Peyer's patch (tissue), 4 donors: ENCODE measurements at regions not wholly inside any gene's neighbourhood (a gene's known extent, or its start where the extent isn't known, plus 50 kb on each side); places are given as distances from the start of the nearest gene placed in this dataset.

Source experiments
- DNase-seq, 3 donors: peaks; one replicate each; pipeline ENCODE4 v3.0.0-alpha.2; 2017 to 2019
- H3K27ac ChIP-seq, 4 donors: fragments of 200-600 bp; sonication (generic); one replicate each; pipeline ENCODE4 v1.5.1; 2016 to 2019
- H3K27me3 ChIP-seq, 2 donors: fragments of 200-600 bp; sonication (generic); one replicate each; pipeline ENCODE4 v1.5.1; 2019
- H3K36me3 ChIP-seq, 3 donors: fragments of 200-600 bp; sonication (generic); one replicate each; pipeline ENCODE4 v1.5.1; 2016 to 2019
- H3K4me1 ChIP-seq, 4 donors: fragments of 200-600 bp; sonication (generic); one replicate each; pipeline ENCODE4 v1.5.1; 2016 to 2019
- H3K4me3 ChIP-seq, 4 donors: fragments of 200-600 bp; sonication (generic); 1 replicate in 3 of 4; 2 replicates in 1 of 4; pipeline ENCODE4 v1.5.1; 2016 to 2019; ENCODE audit warnings: mild to moderate bottlenecking in 1 of 4
- H3K9me3 ChIP-seq, 4 donors: fragments of 200-600 bp; sonication (generic); one replicate each; pipeline ENCODE4 v1.5.1; 2016 to 2019; ENCODE audit warnings: mild to moderate bottlenecking in 1 of 4
- POLR2A ChIP-seq, 2 donors: fragments of 450-650 bp; IDR thresholded peaks; one replicate each; pipeline ENCODE4 v1.5.1; 2017; ENCODE audit warnings: antibody characterized with exemption in 2 of 2, mild to moderate bottlenecking in 2 of 2, moderate library complexity in 2 of 2
- TF ChIP-seq, protein P1 (sequence below), 6 experiments: fragments of 450-650 bp in 4 of 6; fragments of 200-600 bp in 2 of 6; sonication (generic) in 1 of 6; IDR thresholded peaks; one replicate each; pipeline ENCODE4 v1.5.1; 2017 to 2019; ENCODE audit warnings: antibody characterized with exemption in 6 of 6, mild to moderate bottlenecking in 3 of 6, moderate library complexity in 1 of 6

- H3K36me3 ChIP-seq, result no peaks in the 10 kb centered on the region
- no peak overlapping the region for H3K4me3 ChIP-seq
- H3K9me3 ChIP-seq, result no peaks in the 10 kb centered on the region
- no peak overlapping the region for H3K27ac ChIP-seq
- no peaks in the 10 kb centered on the region for H3K27me3 ChIP-seq
- H3K4me1 ChIP-seq, result no peaks in the 10 kb centered on the region
- no peak for DNase-seq
- TF ChIP-seq, protein P1, sequence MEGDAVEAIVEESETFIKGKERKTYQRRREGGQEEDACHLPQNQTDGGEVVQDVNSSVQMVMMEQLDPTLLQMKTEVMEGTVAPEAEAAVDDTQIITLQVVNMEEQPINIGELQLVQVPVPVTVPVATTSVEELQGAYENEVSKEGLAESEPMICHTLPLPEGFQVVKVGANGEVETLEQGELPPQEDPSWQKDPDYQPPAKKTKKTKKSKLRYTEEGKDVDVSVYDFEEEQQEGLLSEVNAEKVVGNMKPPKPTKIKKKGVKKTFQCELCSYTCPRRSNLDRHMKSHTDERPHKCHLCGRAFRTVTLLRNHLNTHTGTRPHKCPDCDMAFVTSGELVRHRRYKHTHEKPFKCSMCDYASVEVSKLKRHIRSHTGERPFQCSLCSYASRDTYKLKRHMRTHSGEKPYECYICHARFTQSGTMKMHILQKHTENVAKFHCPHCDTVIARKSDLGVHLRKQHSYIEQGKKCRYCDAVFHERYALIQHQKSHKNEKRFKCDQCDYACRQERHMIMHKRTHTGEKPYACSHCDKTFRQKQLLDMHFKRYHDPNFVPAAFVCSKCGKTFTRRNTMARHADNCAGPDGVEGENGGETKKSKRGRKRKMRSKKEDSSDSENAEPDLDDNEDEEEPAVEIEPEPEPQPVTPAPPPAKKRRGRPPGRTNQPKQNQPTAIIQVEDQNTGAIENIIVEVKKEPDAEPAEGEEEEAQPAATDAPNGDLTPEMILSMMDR (IDR thresholded peaks at IDR 0.05), result no peak
- no peak for TF ChIP-seq POLR2A (IDR thresholded peaks at IDR 0.05)
Observed at GRCh38 chr9:119029886-119030285, 339.3 kb downstream of the BRINP1 start.

DNA sequence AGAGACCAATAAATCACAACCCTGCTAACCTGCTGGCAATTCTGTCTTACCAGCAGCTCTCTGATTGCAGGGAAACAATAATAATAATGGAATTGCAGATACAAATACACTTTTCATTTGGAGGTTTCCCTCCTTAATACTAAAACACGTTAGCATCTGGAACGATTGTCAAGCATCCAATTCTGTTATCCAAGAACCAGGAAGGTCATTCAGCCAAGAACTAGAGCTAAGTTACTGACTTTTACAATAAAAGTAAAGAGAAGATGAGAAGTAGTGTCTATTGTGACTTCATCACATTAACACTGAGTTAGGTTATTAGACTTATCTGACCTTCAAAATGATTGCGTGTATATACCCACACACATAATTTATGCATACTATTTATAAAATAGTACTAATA is 335.6 kb downstream of the BRINP1 start:
- Histone ChIP-seq H3K27ac (no peak overlapping the region), H3K9me3 (no peaks in the 10 kb centered on the region)

GRCh38 chr9:119036969-119037368 is 332.3 kb downstream of the BRINP1 start:
- DNase-seq, result no peak
- Histone ChIP-seq H3K9me3 (no peaks in the 10 kb centered on the region), H3K27me3 (no peaks in the 10 kb centered on the region), H3K4me1 (no peaks in the 10 kb centered on the region), H3K4me3 (no peak overlapping the region), H3K27ac (no peak overlapping the region), H3K36me3 (no peaks in the 10 kb centered on the region)
- no peak for TF ChIP-seq POLR2A (IDR thresholded peaks at IDR 0.05)
- TF ChIP-seq, protein P1 (IDR thresholded peaks at IDR 0.05), result no peak

More for the DNA sequence above, 335.6 kb downstream of the BRINP1 start:
- Histone ChIP-seq H3K27me3 (no peaks in the 10 kb centered on the region), H3K4me1 (no peaks in the 10 kb centered on the region), H3K4me3 (no peak overlapping the region), H3K36me3 (no peaks in the 10 kb centered on the region)
- TF ChIP-seq, protein P1 (IDR thresholded peaks at IDR 0.05), result no peak
- no peak for TF ChIP-seq POLR2A (IDR thresholded peaks at IDR 0.05)
- DNase-seq, result no peak

- Histone ChIP-seq H3K9me3 (no peaks in the 10 kb centered on the region), H3K27me3 (no peaks in the 10 kb centered on the region), H3K27ac (no peak overlapping the region), H3K4me3 (no peak overlapping the region), H3K4me1 (no peaks in the 10 kb centered on the region), H3K36me3 (no peaks in the 10 kb centered on the region)
- DNase-seq, result no peak
- TF ChIP-seq, protein P1 (IDR thresholded peaks at IDR 0.05), result no peak
- TF ChIP-seq POLR2A (IDR thresholded peaks at IDR 0.05), result no peak
Observed at GRCh38 chr9:119043996-119044395, 325.2 kb downstream of the BRINP1 start.

- H3K27ac ChIP-seq, result no peak overlapping the region
Observed at GRCh38 chr9:119044806-119045205, 324.4 kb downstream of the BRINP1 start.

More at GRCh38 chr9:119044806-119045205, 324.4 kb downstream of the BRINP1 start:
- no peaks in the 10 kb centered on the region for H3K4me1 ChIP-seq
- TF ChIP-seq POLR2A (IDR thresholded peaks at IDR 0.05), result no peak
- TF ChIP-seq, protein P1 (IDR thresholded peaks at IDR 0.05), result no peak
- no peaks in the 10 kb centered on the region for H3K9me3 ChIP-seq
- no peaks in the 10 kb centered on the region for H3K36me3 ChIP-seq
- no peak for DNase-seq
- no peaks in the 10 kb centered on the region for H3K27me3 ChIP-seq
- H3K4me3 ChIP-seq, result no peak overlapping the region
